H9 (cell line): ENCODE measurements at regions not wholly inside any gene's neighbourhood (a gene's known extent, or its start where the extent isn't known, plus 50 kb on each side); places are given as distances from the start of the nearest gene placed in this dataset.

Source experiments
- DNase-seq: peaks from one replicate; pipeline ENCODE4 v3.0.0-alpha.2; 2017
- H2AFZ ChIP-seq: one replicate; pipeline ENCODE4 v1.6.1; 2013; ENCODE audit warnings: mild to moderate bottlenecking, low read length, control low read depth, moderate library complexity
- H2AK5ac ChIP-seq: 2 replicates; pipeline ENCODE4 v1.6.1; 2013; ENCODE audit warnings: low read length, control low read depth, mixed read lengths; ENCODE audit not compliant: insufficient read length
- H2BK120ac ChIP-seq: one replicate; pipeline ENCODE4 v1.6.1; 2013; ENCODE audit warnings: low read depth, mild to moderate bottlenecking, low read length, control low read depth, inconsistent platforms; ENCODE audit not compliant: poor library complexity, severe bottlenecking
- H2BK12ac ChIP-seq: 2 replicates; pipeline ENCODE4 v1.6.1; 2013; ENCODE audit warnings: low read length, control low read depth, mixed read lengths, low read depth; ENCODE audit not compliant: insufficient read length
- H2BK15ac ChIP-seq: 2 replicates; pipeline ENCODE4 v1.6.1; 2013; ENCODE audit warnings: low read depth, low read length, control low read depth
- H2BK20ac ChIP-seq: one replicate; pipeline ENCODE4 v1.6.1; 2013; ENCODE audit warnings: low read depth, mild to moderate bottlenecking, low read length, control low read depth, inconsistent platforms; ENCODE audit not compliant: poor library complexity, severe bottlenecking
- H2BK5ac ChIP-seq: 2 replicates; pipeline ENCODE4 v1.6.1; 2013; ENCODE audit warnings: low read length, control low read depth, mixed read lengths; ENCODE audit not compliant: insufficient read length
- H3K14ac ChIP-seq: 2 replicates; pipeline ENCODE4 v1.6.1; 2013; ENCODE audit warnings: low read length, control low read depth; ENCODE audit not compliant: insufficient read depth
- H3K18ac ChIP-seq: 2 replicates; pipeline ENCODE4 v1.6.1; 2013; ENCODE audit warnings: low read depth, mild to moderate bottlenecking, mixed read lengths, low read length, control low read depth; ENCODE audit not compliant: insufficient read length
- H3K23ac ChIP-seq: 2 replicates; pipeline ENCODE4 v1.6.1; 2013; ENCODE audit warnings: low read length, control low read depth, mixed read lengths, low read depth; ENCODE audit not compliant: insufficient read length
- H3K23me2 ChIP-seq: 2 replicates; pipeline ENCODE4 v1.6.1; 2013; ENCODE audit warnings: low read depth, mild to moderate bottlenecking, mixed read lengths, low read length, control low read depth; ENCODE audit not compliant: insufficient read length, poor library complexity, severe bottlenecking
- H3K27ac ChIP-seq: 2 replicates; pipeline ENCODE4 v1.5.1; 2013; ENCODE audit warnings: low read length, control low read depth, mixed read lengths, low read depth; ENCODE audit not compliant: insufficient read length
- H3K27me3 ChIP-seq: 2 replicates; pipeline ENCODE4 v1.6.1; 2013; ENCODE audit warnings: low read length, control low read depth, inconsistent platforms; ENCODE audit not compliant: insufficient read depth
- H3K4ac ChIP-seq: 2 replicates; pipeline ENCODE4 v1.6.1; 2013; ENCODE audit warnings: low read depth, mild to moderate bottlenecking, control low read depth, inconsistent platforms, low read length, moderate library complexity
- H3K4me1 ChIP-seq: 2 replicates; pipeline ENCODE4 v1.6.1; 2013; ENCODE audit warnings: low read length, control low read depth, inconsistent platforms; ENCODE audit not compliant: insufficient read depth
- H3K4me2 ChIP-seq: 2 replicates; pipeline ENCODE4 v1.6.1; 2013; ENCODE audit warnings: low read length, control low read depth, mixed read lengths; ENCODE audit not compliant: insufficient read length, insufficient read depth
- H3K56ac ChIP-seq: 2 replicates; pipeline ENCODE4 v1.6.1; 2013; ENCODE audit warnings: low read depth, mild to moderate bottlenecking, mixed read lengths, low read length, control low read depth; ENCODE audit not compliant: insufficient read length
- H3K79me1 ChIP-seq: 2 replicates; pipeline ENCODE4 v1.6.1; 2013; ENCODE audit warnings: low read depth, mild to moderate bottlenecking, moderate library complexity, low read length, control low read depth, inconsistent platforms; ENCODE audit not compliant: insufficient read depth, poor library complexity, severe bottlenecking
- H3K79me2 ChIP-seq: 2 replicates; pipeline ENCODE4 v1.6.1; 2013; ENCODE audit warnings: low read length, control low read depth, inconsistent platforms; ENCODE audit not compliant: insufficient read depth
- H3K9ac ChIP-seq: 2 replicates; pipeline ENCODE4 v1.6.1; 2013; ENCODE audit warnings: low read length, control low read depth, mixed read lengths; ENCODE audit not compliant: insufficient read length; ENCODE audit errors: extremely low read depth
- H3K9me3 ChIP-seq: one replicate; pipeline ENCODE4 v1.6.1; 2013; ENCODE audit warnings: low read depth, low read length, inconsistent platforms; ENCODE audit not compliant: control insufficient read depth
- H3T11ph ChIP-seq: one replicate; pipeline ENCODE4 v1.6.1; 2013; ENCODE audit warnings: mild to moderate bottlenecking, low read length, control low read depth, inconsistent platforms
- H4K20me1 ChIP-seq: one replicate; pipeline ENCODE4 v1.6.1; 2013; ENCODE audit not compliant: control insufficient read depth, insufficient read length, insufficient read depth
- H4K5ac ChIP-seq: 2 replicates; pipeline ENCODE4 v1.6.1; 2013; ENCODE audit warnings: low read depth, mild to moderate bottlenecking, mixed read lengths, low read length, control low read depth; ENCODE audit not compliant: insufficient read length
- H4K8ac ChIP-seq: replicated peaks from 2 replicates; pipeline ENCODE4 v1.6.1; 2013; ENCODE audit warnings: low read length, control low read depth, mixed read lengths, low read depth; ENCODE audit not compliant: insufficient read length
- H4K91ac ChIP-seq: 2 replicates; pipeline ENCODE4 v1.6.1; 2013; ENCODE audit warnings: low read depth, mild to moderate bottlenecking, moderate library complexity, mixed read lengths, low read length, control low read depth; ENCODE audit not compliant: insufficient read length
- H3K27ac Mint-ChIP-seq, 3 experiments: 2 replicates in 2 of 3; 3 replicates in 1 of 3; pipeline ENCODE4 v1.8.0; 2020 to 2021; ENCODE audit warnings: mixed read lengths in 3 of 3, mild to moderate bottlenecking in 1 of 3, moderate library complexity in 1 of 3
- H3K27me3 Mint-ChIP-seq: 2 replicates; pipeline ENCODE4 v1.8.0; 2021; ENCODE audit warnings: low read depth, mild to moderate bottlenecking, moderate library complexity, mixed read lengths
- H3K36me3 Mint-ChIP-seq, 3 experiments: 2 replicates in 2 of 3; 3 replicates in 1 of 3; pipeline ENCODE4 v1.8.0; 2020 to 2021; ENCODE audit warnings: low read depth in 3 of 3, mixed read lengths in 3 of 3; ENCODE audit not compliant: insufficient read depth in 1 of 3
- H3K4me1 Mint-ChIP-seq, 2 experiments: 2 replicates each; pipeline ENCODE4 v1.8.0; 2020; ENCODE audit warnings: mixed read lengths in 2 of 2
- H3K4me3 Mint-ChIP-seq, 2 experiments: 2 replicates in 1 of 2; 3 replicates in 1 of 2; pipeline ENCODE4 v1.8.0; 2020 to 2021; ENCODE audit warnings: mild to moderate bottlenecking in 2 of 2, mixed read lengths in 2 of 2, moderate library complexity in 1 of 2
- H3K9me3 Mint-ChIP-seq, 2 experiments: 2 replicates in 1 of 2; 3 replicates in 1 of 2; pipeline ENCODE4 v1.8.0; 2020; ENCODE audit warnings: mild to moderate bottlenecking in 2 of 2, mixed read lengths in 2 of 2, moderate library complexity in 1 of 2
- TF ChIP-seq, protein P1 (sequence below): fragments of 200-600 bp; sonication (generic); conservative IDR thresholded peaks from 3 replicates; pipeline ENCODE4 v1.8.0; 2021; ENCODE audit warnings: antibody characterized with exemption, mild to moderate bottlenecking

GRCh38 chr5:77873239-77873638 is 97.1 kb upstream of the TBCA start:
- Histone ChIP-seq H3K14ac (no peak overlapping the region), H3T11ph (no peak overlapping the region), H4K91ac (no peak overlapping the region), H3K4me2 (no peak overlapping the region), H2AFZ (no peak overlapping the region), H4K5ac (no peak overlapping the region), H3K23me2 (no peaks in the 10 kb centered on the region), H4K8ac (no peak overlapping the region), H3K79me1 (no peaks in the 10 kb centered on the region), H3K9me3 (no peaks in the 10 kb centered on the region), H2BK15ac (no peak overlapping the region), H3K9ac (no peak overlapping the region), H3K56ac (no peak overlapping the region), H2BK12ac (no peak overlapping the region), H3K23ac (no peak overlapping the region), H2BK20ac (no peak overlapping the region), H3K18ac (no peak overlapping the region), H4K20me1 (no peaks in the 10 kb centered on the region), H2AK5ac (no peak overlapping the region), H3K79me2 (no peaks in the 10 kb centered on the region), H3K27ac (no peak overlapping the region), H2BK120ac (no peak overlapping the region), H3K4me1 (no peaks in the 10 kb centered on the region), H3K4ac (no peak overlapping the region), H2BK5ac (no peak overlapping the region), H3K27me3 (no peaks in the 10 kb centered on the region)
- Mint-ChIP-seq H3K4me1 (0 out of 4 replicates have a peak, but pooled peaks cover 0 to 4% of the 10 kb centered on the region in 2 experiments), H3K4me3 (no peak overlapping the region), H3K27ac (no peak overlapping the region), H3K9me3 (no peaks in the 10 kb centered on the region; a peak in 1 of 5 replicates), H3K27me3 (peaks cover 41% of the 10 kb centered on the region), H3K36me3 (no peaks in the 10 kb centered on the region)
- TF ChIP-seq, protein P1, sequence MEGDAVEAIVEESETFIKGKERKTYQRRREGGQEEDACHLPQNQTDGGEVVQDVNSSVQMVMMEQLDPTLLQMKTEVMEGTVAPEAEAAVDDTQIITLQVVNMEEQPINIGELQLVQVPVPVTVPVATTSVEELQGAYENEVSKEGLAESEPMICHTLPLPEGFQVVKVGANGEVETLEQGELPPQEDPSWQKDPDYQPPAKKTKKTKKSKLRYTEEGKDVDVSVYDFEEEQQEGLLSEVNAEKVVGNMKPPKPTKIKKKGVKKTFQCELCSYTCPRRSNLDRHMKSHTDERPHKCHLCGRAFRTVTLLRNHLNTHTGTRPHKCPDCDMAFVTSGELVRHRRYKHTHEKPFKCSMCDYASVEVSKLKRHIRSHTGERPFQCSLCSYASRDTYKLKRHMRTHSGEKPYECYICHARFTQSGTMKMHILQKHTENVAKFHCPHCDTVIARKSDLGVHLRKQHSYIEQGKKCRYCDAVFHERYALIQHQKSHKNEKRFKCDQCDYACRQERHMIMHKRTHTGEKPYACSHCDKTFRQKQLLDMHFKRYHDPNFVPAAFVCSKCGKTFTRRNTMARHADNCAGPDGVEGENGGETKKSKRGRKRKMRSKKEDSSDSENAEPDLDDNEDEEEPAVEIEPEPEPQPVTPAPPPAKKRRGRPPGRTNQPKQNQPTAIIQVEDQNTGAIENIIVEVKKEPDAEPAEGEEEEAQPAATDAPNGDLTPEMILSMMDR: no peak
- no peak for DNase-seq
